Astrocyte (in vitro differentiated cells and primary cell): ENCODE measurements at regions not wholly inside any gene's neighbourhood (a gene's known extent, or its start where the extent isn't known, plus 50 kb on each side); places are given as distances from the start of the nearest gene placed in this dataset.

Experiments used
- CTCF ChIP-seq: IDR thresholded peaks from 2 replicates; pipeline ENCODE4 v1.5.1; 2011; ENCODE audit warnings: low read depth, mild to moderate bottlenecking, inconsistent platforms, low read length, moderate library complexity; ENCODE audit not compliant: insufficient read depth
- EZH2 ChIP-seq: IDR thresholded peaks from 2 replicates; pipeline ENCODE4 v1.6.1; 2012; ENCODE audit warnings: mild to moderate bottlenecking, low read length, inconsistent platforms; ENCODE audit not compliant: insufficient read depth

- TF ChIP-seq EZH2 (no peak), CTCF (peak; percentile 60)
Measured at GRCh38 chr5:61768692-61769281, 436.7 kb downstream of the ZSWIM6 start.
